ENCODE measurements at regions not wholly inside any gene's neighbourhood (a gene's known extent, or its start where the extent isn't known, plus 50 kb on each side); places are given as distances from the start of the nearest gene placed in this dataset.

GRCh38 chr2:9757501-9758264 is 85.6 kb upstream of the TAF1B start:
- H4K20me1 ChIP-seq (ENCODE audit: insufficient read depth, low read length), result no peaks in the 10 kb centered on the region
- H3K9me3 ChIP-seq (ENCODE audit: insufficient read depth, low read length, severe bottlenecking), result no peaks in the 10 kb centered on the region
- no peaks in the 10 kb centered on the region for H3K36me3 ChIP-seq (ENCODE audit: insufficient read depth, low read length)
- no peak overlapping the region for H3K4me2 ChIP-seq (ENCODE audit: insufficient read depth, low read length)
- H3K79me2 ChIP-seq (ENCODE audit: insufficient read depth, low read length), result no peaks in the 10 kb centered on the region
- TF ChIP-seq CTCF (IDR thresholded peaks at IDR 0.05; ENCODE audit: borderline replicate concordance, extremely low read depth, low read length, poor library complexity, severe bottlenecking) (no peak), EZH2 (IDR thresholded peaks at IDR 0.05; ENCODE audit: borderline replicate concordance, low read depth, low read length, severe bottlenecking) (no peak)
- 0 out of 2 replicates have a peak, but pooled peaks cover 4% of the 10 kb centered on the region for H3K4me1 ChIP-seq (ENCODE audit: insufficient read depth, low read length)
- no peak overlapping the region for H3K9ac ChIP-seq (ENCODE audit: low read depth, low read length)
- no peak for DNase-seq
- no peak for ATAC-seq (ENCODE audit: insufficient read depth, low read depth)
- H3K4me3 ChIP-seq (ENCODE audit: low read depth in 1 of 2, low read length in 2 of 2), result no peak overlapping the region
- no peak overlapping the region for H2AFZ ChIP-seq (ENCODE audit: low read depth, low read length)
- peaks cover 18% of the 10 kb centered on the region for H3K27me3 ChIP-seq (ENCODE audit: insufficient read depth, low read length, poor library complexity)
- no peak overlapping the region for H3K27ac ChIP-seq (ENCODE audit: low read length)

GRCh38 chr2:9758741-9759140 is 84.5 kb upstream of the TAF1B start:
- 0 out of 2 replicates have a peak, but pooled peaks cover 4% of the 10 kb centered on the region for H3K4me1 ChIP-seq (ENCODE audit: insufficient read depth, low read length)
- H3K4me2 ChIP-seq (ENCODE audit: insufficient read depth, low read length), result no peak overlapping the region

GRCh38 chr2:9760069-9760901 is 83.0 kb upstream of the TAF1B start:
- TF ChIP-seq EZH2 (IDR thresholded peaks at IDR 0.05; ENCODE audit: borderline replicate concordance, low read depth, low read length, severe bottlenecking) (no peak), CTCF (IDR thresholded peaks at IDR 0.05; ENCODE audit: borderline replicate concordance, extremely low read depth, low read length, poor library complexity, severe bottlenecking) (no peak)
- H3K79me2 ChIP-seq (ENCODE audit: insufficient read depth, low read length), result no peaks in the 10 kb centered on the region
- no peak overlapping the region for H3K4me3 ChIP-seq (ENCODE audit: low read depth in 1 of 2, low read length in 2 of 2)
- H3K9ac ChIP-seq (ENCODE audit: low read depth, low read length), result no peak overlapping the region
- no peaks in the 10 kb centered on the region for H3K9me3 ChIP-seq (ENCODE audit: insufficient read depth, low read length, severe bottlenecking)
- H3K36me3 ChIP-seq (ENCODE audit: insufficient read depth, low read length), result no peaks in the 10 kb centered on the region
- H3K4me1 ChIP-seq (ENCODE audit: insufficient read depth, low read length), result 0 out of 2 replicates have a peak, but pooled peaks cover 4% of the 10 kb centered on the region
- no peaks in the 10 kb centered on the region; the same call in 1 of the 2 replicates for H4K20me1 ChIP-seq (ENCODE audit: insufficient read depth, low read length)
- peaks cover 7% of the 10 kb centered on the region for H3K27me3 ChIP-seq (ENCODE audit: insufficient read depth, low read length, poor library complexity)
- no peak overlapping the region for H3K27ac ChIP-seq (ENCODE audit: low read length)
- no peak overlapping the region for H3K4me2 ChIP-seq (ENCODE audit: insufficient read depth, low read length)
- DNase-seq (no peak), ATAC-seq (ENCODE audit: insufficient read depth, low read depth) (no peak)
- no peak overlapping the region for H2AFZ ChIP-seq (ENCODE audit: low read depth, low read length)

More at GRCh38 chr2:9758741-9759140, 84.5 kb upstream of the TAF1B start:
- Histone ChIP-seq H3K27me3 (ENCODE audit: insufficient read depth, low read length, poor library complexity) (peaks cover 18% of the 10 kb centered on the region), H4K20me1 (ENCODE audit: insufficient read depth, low read length) (no peaks in the 10 kb centered on the region), H3K4me3 (ENCODE audit: low read depth in 1 of 2, low read length in 2 of 2) (no peak overlapping the region), H3K36me3 (ENCODE audit: insufficient read depth, low read length) (no peaks in the 10 kb centered on the region), H2AFZ (ENCODE audit: low read depth, low read length) (no peak overlapping the region), H3K79me2 (ENCODE audit: insufficient read depth, low read length) (no peaks in the 10 kb centered on the region), H3K9ac (ENCODE audit: low read depth, low read length) (no peak overlapping the region), H3K9me3 (ENCODE audit: insufficient read depth, low read length, severe bottlenecking) (no peaks in the 10 kb centered on the region), H3K27ac (ENCODE audit: low read length) (no peak overlapping the region)
- ATAC-seq (ENCODE audit: insufficient read depth, low read depth) (no peak), DNase-seq (no peak)
- no peak for TF ChIP-seq CTCF (IDR thresholded peaks at IDR 0.05; ENCODE audit: borderline replicate concordance, extremely low read depth, low read length, poor library complexity, severe bottlenecking)
- TF ChIP-seq EZH2 (IDR thresholded peaks at IDR 0.05; ENCODE audit: borderline replicate concordance, low read depth, low read length, severe bottlenecking), result no peak
